ENCODE measurements at regions not wholly inside any gene's neighbourhood (a gene's known extent, or its start where the extent isn't known, plus 50 kb on each side); places are given as distances from the start of the nearest gene placed in this dataset.

DNA sequence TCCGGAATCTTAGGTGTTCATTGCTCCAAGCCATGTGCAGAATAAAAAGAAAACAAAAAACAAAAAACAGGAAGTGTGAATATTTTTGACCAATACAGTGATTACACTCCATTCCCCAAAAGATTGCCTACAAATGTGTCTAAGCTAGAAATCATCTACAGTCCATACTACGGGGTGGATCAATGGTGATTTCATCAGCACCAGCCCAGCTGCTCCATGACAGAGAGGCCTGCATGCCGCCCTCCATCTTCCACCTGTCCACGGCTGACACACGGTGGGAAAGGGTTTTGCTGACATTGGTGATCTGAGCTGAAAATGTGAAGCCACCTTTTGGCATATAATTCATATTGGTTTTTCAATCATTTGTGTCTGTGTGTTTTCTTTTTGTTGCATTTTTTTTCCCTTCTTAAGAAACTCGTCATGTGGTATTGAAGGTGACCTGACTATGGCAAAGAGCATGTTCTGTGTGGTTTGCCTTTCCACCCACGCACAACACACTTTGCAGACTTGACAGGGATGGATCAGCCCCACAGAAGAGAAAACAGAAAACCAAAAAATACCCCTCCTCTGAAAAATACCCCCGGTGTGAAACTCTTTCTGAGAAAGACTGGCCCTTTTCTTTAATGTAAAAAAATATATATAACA lies 533.1 kb downstream of the RNF144A start:
- TF ChIP-seq, protein P1, sequence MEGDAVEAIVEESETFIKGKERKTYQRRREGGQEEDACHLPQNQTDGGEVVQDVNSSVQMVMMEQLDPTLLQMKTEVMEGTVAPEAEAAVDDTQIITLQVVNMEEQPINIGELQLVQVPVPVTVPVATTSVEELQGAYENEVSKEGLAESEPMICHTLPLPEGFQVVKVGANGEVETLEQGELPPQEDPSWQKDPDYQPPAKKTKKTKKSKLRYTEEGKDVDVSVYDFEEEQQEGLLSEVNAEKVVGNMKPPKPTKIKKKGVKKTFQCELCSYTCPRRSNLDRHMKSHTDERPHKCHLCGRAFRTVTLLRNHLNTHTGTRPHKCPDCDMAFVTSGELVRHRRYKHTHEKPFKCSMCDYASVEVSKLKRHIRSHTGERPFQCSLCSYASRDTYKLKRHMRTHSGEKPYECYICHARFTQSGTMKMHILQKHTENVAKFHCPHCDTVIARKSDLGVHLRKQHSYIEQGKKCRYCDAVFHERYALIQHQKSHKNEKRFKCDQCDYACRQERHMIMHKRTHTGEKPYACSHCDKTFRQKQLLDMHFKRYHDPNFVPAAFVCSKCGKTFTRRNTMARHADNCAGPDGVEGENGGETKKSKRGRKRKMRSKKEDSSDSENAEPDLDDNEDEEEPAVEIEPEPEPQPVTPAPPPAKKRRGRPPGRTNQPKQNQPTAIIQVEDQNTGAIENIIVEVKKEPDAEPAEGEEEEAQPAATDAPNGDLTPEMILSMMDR (IDR thresholded peaks at IDR 0.05), result no peak
- no peak for TF ChIP-seq EP300 (IDR thresholded peaks at IDR 0.05)

All from esophagus muscularis mucosa (tissue), 3 donors.